ENCODE measurements at regions not wholly inside any gene's neighbourhood (a gene's known extent, or its start where the extent isn't known, plus 50 kb on each side); places are given as distances from the start of the nearest gene placed in this dataset.

DNA sequence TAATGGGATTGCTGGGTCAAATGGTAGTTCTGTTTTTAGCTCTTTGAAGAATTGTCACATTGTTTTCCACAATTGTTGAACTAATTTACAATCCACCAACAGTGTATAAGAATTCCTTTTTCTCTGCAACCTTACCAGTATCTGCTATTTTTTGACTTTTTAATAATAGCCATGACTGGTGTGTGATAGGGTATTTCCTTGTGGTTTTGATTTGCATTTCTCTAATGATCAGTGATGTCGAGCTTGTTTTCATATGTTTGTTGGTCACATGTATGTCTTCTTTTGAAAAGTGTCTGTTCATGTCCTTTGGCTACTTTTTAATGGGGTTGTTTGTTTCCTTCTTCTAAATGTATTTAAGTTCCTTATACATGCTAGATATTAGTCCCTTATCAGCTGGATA is 322.3 kb downstream of the CDH2 start:
- no peak overlapping the region for H3K27ac Mint-ChIP-seq (ENCODE audit: unreplicated experiment)
- TF ChIP-seq, protein P1, sequence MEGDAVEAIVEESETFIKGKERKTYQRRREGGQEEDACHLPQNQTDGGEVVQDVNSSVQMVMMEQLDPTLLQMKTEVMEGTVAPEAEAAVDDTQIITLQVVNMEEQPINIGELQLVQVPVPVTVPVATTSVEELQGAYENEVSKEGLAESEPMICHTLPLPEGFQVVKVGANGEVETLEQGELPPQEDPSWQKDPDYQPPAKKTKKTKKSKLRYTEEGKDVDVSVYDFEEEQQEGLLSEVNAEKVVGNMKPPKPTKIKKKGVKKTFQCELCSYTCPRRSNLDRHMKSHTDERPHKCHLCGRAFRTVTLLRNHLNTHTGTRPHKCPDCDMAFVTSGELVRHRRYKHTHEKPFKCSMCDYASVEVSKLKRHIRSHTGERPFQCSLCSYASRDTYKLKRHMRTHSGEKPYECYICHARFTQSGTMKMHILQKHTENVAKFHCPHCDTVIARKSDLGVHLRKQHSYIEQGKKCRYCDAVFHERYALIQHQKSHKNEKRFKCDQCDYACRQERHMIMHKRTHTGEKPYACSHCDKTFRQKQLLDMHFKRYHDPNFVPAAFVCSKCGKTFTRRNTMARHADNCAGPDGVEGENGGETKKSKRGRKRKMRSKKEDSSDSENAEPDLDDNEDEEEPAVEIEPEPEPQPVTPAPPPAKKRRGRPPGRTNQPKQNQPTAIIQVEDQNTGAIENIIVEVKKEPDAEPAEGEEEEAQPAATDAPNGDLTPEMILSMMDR (IDR thresholded peaks at IDR 0.05): no peak
- no peak for DNase-seq (ENCODE audit: extremely low spot score, unreplicated experiment)
- H3K9me3 Mint-ChIP-seq (ENCODE audit: unreplicated experiment): peaks cover 3% of the 10 kb centered on the region
- no peak overlapping the region for H3K4me3 Mint-ChIP-seq (ENCODE audit: unreplicated experiment)
- no peaks in the 10 kb centered on the region for H3K36me3 Mint-ChIP-seq (ENCODE audit: unreplicated experiment)
- no peaks in the 10 kb centered on the region for H3K27me3 Mint-ChIP-seq (ENCODE audit: unreplicated experiment)
- no peaks in the 10 kb centered on the region for H3K4me1 Mint-ChIP-seq (ENCODE audit: unreplicated experiment)

DNA sequence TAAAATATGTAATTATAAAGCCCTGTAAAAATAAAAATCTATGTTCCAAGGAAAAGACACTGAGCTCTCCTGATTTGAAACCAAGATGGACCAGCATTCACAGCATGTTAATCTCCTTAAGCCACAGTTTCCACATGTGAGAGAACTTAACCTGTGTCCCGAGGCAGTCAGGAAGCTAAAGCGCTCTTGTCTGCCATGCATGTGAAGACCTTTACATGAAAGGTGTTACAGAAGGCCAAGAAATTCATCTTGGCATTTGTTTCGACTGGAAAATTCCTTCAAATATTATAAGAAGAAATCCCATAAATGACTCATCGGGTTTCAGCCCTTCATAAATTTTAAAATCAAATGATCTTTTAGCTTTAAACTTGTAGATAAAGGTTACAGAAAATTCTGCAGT is 328.6 kb downstream of the CDH2 start:
- TF ChIP-seq, protein P1 (IDR thresholded peaks at IDR 0.05): no peak
- Mint-ChIP-seq H3K4me1 (ENCODE audit: unreplicated experiment) (peaks cover 14% of the 10 kb centered on the region), H3K27ac (ENCODE audit: unreplicated experiment) (no peak overlapping the region), H3K4me3 (ENCODE audit: unreplicated experiment) (no peak overlapping the region), H3K9me3 (ENCODE audit: unreplicated experiment) (no peaks in the 10 kb centered on the region), H3K36me3 (ENCODE audit: unreplicated experiment) (no peaks in the 10 kb centered on the region), H3K27me3 (ENCODE audit: unreplicated experiment) (no peaks in the 10 kb centered on the region)
- DNase-seq (ENCODE audit: extremely low spot score, unreplicated experiment): no peak

DNA sequence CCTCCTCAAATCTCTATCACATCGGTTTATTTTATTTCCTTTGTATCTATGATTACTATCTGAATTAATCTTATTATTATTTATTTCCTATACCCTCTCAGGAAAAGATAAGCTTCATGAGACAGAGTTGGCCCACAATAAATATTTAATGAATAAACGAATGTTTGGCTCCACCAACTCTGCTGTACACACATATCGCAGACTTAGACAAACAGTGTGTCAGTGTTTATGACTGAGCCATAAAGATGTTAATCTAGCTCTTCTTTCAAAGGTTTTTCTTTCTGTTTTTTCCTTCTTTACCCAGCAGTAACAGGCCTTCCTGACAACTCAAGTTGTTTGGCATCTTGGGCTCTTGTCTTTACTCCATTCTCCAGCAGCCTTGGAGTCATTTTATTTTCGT is 329.5 kb downstream of the CDH2 start:
- DNase-seq (ENCODE audit: extremely low spot score, unreplicated experiment): no peak
- Mint-ChIP-seq H3K27me3 (ENCODE audit: unreplicated experiment) (no peaks in the 10 kb centered on the region), H3K4me3 (ENCODE audit: unreplicated experiment) (no peak overlapping the region), H3K9me3 (ENCODE audit: unreplicated experiment) (no peaks in the 10 kb centered on the region), H3K27ac (ENCODE audit: unreplicated experiment) (no peak overlapping the region), H3K36me3 (ENCODE audit: unreplicated experiment) (no peaks in the 10 kb centered on the region), H3K4me1 (ENCODE audit: unreplicated experiment) (peaks cover 22% of the 10 kb centered on the region)
- TF ChIP-seq, protein P1 (IDR thresholded peaks at IDR 0.05): no peak

DNA sequence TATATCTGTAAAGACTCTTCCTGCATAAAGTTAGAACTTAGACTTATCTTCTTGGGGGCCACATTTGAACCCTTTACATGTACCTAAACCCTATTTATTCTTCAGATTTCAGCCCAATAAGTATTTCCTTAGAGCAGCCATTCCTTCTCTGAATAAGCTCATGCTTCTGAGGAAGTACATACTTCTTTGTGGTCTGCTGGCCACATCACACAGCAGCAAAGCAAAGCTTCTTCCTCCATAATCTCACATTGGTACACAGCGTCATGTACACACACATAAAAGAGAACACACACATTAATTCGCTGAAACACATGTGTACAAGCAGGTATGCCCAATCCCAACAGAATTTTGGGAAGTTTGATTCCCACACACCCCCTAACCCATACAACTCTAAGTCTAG is 331.0 kb downstream of the CDH2 start:
- no peaks in the 10 kb centered on the region for H3K36me3 Mint-ChIP-seq (ENCODE audit: unreplicated experiment)
- H3K27me3 Mint-ChIP-seq (ENCODE audit: unreplicated experiment): no peaks in the 10 kb centered on the region
- no peak overlapping the region for H3K27ac Mint-ChIP-seq (ENCODE audit: unreplicated experiment)
- peaks cover 22% of the 10 kb centered on the region for H3K4me1 Mint-ChIP-seq (ENCODE audit: unreplicated experiment)
- H3K4me3 Mint-ChIP-seq (ENCODE audit: unreplicated experiment): no peak overlapping the region
- no peak for DNase-seq (ENCODE audit: extremely low spot score, unreplicated experiment)
- TF ChIP-seq, protein P1 (IDR thresholded peaks at IDR 0.05): no peak
- no peaks in the 10 kb centered on the region for H3K9me3 Mint-ChIP-seq (ENCODE audit: unreplicated experiment)

DNA sequence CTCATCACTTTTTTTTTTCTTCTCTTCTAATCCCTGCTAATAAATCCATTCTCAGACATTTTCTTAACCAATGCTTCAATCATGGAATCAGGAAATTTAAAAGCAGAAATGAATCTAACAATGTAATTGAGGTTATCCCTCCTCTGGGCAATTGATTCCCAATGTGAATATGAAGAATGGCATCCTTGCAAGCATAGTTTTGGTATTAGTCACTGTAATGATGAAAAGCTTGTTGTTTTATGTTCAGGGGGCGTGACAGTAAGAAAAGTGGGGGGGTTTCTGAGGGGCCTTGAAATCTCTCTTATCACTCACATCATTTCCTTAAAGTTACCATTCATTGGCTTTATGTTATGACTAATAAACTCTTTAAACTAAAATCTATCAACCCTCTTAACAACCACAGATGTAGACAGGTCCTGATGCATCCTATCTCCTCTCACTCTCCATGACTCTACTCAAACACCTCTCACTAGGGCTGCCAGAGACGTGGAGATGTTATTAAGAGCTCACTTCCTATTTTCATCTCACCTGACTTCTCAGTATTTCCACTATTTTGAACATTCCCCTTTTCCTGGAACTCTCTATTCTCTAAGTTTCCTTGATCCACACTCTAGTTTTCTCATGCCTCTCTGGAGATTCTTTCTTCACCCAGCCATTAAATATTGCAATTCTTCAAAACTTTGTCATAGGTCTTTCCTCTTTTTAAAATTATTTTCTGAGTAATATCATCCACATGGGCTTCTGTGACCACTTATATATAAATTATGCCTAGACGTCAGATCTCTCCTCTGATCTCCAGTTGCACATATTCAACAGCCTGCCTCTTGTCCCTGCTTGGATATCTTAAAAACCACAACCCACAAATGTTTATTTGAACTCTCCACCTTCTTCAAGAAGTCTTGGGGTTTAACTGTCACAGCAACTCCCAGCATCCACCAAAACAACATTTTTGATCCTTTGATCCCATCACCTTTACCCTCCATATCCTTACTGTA is 332.9 kb downstream of the CDH2 start:
- no peaks in the 10 kb centered on the region for H3K27me3 Mint-ChIP-seq (ENCODE audit: unreplicated experiment)
- H3K4me3 Mint-ChIP-seq (ENCODE audit: unreplicated experiment): no peak overlapping the region
- DNase-seq (ENCODE audit: extremely low spot score, unreplicated experiment): no peak
- H3K4me1 Mint-ChIP-seq (ENCODE audit: unreplicated experiment): peaks cover 30% of the 10 kb centered on the region
- no peak overlapping the region for H3K27ac Mint-ChIP-seq (ENCODE audit: unreplicated experiment)
- H3K36me3 Mint-ChIP-seq (ENCODE audit: unreplicated experiment): no peaks in the 10 kb centered on the region
- TF ChIP-seq, protein P1 (IDR thresholded peaks at IDR 0.05): no peak
- no peaks in the 10 kb centered on the region for H3K9me3 Mint-ChIP-seq (ENCODE audit: unreplicated experiment)

Measured in osteocyte (in vitro differentiated cells).